ENCODE measurements at regions not wholly inside any gene's neighbourhood (a gene's known extent, or its start where the extent isn't known, plus 50 kb on each side); places are given as distances from the start of the nearest gene placed in this dataset.

DNA sequence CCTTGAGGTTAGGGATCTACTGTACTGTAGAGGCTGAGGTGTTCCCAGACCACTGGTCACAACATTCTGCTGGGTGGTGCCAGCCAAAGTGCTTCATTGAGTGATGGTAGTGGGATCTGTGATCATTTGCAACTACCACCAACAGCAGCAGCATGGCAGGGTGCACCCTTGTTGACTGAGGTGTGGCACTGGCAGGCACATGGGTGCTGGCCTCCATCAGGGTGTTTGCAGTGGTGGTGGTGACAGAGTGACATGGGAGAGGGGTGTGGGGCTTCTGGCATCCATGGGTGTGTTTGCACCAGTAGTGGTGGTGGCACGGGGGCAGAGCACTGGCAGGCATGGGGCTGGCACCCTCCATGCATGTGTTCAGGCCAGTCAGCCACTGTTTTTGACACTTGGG, 183.7 kb upstream of the LYPLAL1 start:
- intact Hi-C loops (cut with DNase I) = no loop called here
- no peak for DNase-seq (ENCODE audit: low spot score)

DNA sequence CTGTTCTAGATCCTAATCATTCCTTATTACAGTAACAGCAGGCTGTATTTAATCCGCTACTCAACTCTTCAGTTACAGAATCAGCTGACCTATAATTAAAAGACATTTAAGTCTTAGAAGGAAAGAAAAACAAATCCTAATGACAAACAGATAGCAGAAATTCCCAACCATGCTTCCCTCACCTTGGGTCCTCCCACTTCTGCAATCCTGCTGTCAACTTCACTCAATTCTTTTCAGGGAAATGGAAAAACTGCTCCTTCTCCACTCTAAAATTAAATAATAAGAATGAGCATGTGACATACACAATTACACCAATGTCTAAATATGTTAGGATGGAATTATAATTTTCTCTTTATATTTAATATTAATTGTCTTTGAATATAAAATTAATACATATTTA, 182.6 kb upstream of the LYPLAL1 start:
- intact Hi-C loops (cut with DNase I) = no loop called here

DNA sequence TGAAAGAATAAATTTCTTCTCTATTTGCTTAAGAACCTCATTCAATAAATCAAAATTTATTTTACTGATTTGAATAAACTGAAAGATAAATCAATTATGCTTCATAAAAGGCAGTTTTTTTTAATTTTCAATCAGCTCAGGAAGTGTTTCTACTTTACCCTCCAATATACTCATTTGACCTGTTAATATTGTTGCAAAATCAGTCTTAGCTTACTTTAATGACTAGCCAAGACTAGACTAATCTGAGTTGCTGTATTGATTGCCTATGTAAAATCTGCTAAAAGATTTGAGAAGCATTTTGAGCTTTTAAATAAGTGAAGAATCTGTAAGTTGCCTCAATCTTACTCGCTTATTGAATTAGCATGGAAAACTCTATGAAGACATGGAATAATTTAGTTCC, 179.1 kb upstream of the LYPLAL1 start:
- intact Hi-C loops (cut with DNase I) = no loop called here
- DNase-seq (ENCODE audit: low spot score) = no peak

More for the DNA sequence above, 182.6 kb upstream of the LYPLAL1 start:
- DNase-seq (ENCODE audit: low spot score) = no peak

DNA sequence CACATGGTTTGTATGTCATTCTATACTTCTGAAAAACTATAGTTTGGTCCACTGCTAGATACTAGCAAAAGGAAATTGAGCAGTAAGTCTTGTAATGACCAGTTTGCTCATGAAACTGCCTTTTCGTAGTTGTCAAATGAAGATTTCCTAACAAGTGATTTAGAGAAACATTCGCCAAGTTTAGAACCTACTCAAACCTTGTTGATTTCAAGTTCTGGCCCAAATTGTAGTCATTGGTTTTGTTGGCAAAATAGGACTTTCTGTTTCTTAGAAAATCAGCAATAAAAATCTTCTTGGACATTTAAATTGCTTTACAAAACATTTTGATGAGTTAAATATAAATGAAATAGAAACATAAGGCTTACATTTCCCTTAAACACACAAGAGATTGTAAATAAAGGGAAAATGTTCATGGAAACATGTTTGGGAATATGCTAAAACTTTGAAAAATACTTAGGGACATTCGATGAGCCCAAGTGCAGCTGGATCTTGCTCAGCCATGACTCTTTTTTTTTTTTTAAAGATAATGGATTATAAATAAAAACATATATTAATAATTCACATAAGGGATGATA, 178.5 kb upstream of the LYPLAL1 start:
- no peak for DNase-seq (ENCODE audit: low spot score)
- intact Hi-C loops (cut with DNase I) = no loop called here

DNA sequence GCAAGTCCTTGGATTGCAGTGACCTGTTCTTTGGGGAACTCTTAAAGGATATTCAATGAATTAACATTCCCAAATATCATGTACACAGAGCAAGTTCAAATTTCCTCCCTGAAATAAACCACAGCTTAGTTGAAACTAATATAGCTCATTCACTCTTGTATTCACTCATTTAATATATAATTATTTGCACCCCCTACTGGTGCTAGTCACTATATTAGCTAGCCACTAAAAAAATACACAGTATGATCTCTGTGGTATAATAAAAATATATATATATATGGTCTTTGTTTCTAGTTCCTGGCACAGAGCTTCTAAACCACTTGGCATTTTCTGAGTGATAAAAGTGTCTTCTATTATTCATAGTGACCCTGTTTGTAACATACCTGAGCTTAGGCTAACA, 177.3 kb upstream of the LYPLAL1 start:
- intact Hi-C loops (cut with DNase I) = no loop called here
- no peak for DNase-seq (ENCODE audit: low spot score)

DNA sequence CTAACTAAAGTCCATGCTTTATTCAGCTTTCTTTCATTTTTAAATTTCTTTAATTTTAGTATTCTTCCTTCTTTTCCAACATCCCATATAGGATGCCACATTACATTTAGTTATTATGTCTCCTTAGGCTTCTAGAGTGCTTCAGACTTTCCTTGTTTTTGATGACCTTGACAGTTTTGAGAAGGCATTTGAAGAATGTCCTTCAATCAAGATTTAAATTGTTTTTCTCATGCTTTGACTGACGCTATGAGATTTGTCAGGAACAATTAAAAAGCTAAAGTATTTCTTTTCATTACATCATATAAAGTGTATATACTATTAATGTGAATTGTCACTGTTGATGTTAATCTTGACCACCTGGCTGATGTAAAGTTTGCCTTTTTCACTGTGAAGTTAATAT, 173.7 kb upstream of the LYPLAL1 start:
- intact Hi-C loops (cut with DNase I) = no loop called here
- no peak for DNase-seq (ENCODE audit: low spot score)

DNA sequence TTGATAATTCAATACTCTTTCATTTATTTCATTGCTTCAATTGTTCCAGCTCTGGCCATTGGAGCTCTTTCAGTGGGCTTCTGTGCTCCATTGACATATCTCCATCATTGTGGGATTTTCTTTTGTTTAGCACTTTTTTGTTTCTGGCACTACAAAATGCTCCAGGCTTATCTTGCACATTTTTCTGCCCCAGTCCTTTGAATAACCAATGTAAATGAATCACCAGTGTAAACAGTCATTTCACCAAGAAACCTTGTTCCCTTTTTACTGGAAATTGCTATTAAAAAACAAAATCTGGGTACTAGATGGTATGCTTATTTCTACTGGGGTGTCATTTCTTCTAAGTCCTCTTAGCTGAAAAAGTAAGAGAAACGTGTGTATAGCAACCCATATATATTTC, 173.0 kb upstream of the LYPLAL1 start:
- no peak for DNase-seq (ENCODE audit: low spot score)
- intact Hi-C loops (cut with DNase I) = no loop called here

DNA sequence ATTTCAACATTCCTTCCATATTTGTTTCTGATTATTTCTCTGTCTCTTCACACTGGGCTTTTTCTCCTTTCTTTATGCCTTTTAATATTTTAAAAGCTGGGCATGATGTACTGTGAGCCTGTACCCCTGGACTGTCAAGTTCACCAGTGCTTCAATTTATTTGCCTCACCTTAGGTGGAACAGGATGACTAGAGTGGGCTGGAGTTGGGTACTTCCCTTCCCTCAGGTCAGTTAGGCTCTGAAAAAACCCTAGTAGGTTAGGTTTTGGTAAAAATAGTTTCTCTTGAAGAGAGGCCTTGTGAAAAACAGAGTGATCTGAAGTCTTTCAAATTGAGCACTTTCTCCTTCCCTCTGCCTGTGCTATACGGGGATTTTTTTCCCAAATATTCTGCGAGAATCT, 163.0 kb upstream of the LYPLAL1 start:
- intact Hi-C loops (cut with DNase I) = no loop called here
- no peak for DNase-seq (ENCODE audit: low spot score)

DNA sequence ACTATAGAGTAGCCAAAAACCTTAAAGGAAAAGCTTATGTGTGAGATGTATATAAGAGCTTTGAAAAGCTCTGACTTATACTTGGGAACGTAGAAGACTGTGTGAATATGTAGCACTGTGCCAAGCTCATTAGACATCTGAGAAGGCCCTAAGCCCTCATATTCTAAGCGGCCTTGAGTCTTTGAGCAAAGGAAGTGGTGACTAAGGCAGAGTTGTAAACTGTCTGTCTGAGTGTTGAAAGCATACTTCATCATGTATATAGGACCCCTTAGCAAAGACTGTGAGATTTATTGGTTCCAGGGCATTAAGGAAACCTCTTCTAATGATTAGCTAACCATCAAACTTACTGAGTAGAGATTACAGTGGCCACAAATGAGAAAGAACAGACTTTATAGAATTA, 153.3 kb upstream of the LYPLAL1 start:
- no peak for DNase-seq (ENCODE audit: low spot score)
- intact Hi-C loops (cut with DNase I) = no loop called here

DNA sequence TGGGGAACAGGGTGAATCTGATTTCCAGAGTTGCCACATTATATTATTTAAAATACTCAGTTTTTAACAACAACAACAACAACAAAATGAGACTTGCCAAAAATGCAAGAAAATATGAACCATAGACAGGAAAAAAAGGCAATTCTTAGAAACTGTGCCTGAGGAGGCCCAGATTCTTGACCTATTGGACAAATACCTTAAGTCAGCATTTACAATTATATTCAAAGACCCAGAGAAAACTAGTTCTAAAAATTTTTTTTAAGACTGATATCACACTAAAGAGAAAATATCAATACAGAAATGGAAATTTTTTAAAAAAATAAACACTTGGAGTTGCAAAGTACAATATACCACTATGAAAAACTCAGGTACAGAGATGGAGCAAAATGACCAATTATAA, 152.8 kb upstream of the LYPLAL1 start:
- DNase-seq (ENCODE audit: low spot score) = no peak
- intact Hi-C loops (cut with DNase I) = no loop called here

DNA sequence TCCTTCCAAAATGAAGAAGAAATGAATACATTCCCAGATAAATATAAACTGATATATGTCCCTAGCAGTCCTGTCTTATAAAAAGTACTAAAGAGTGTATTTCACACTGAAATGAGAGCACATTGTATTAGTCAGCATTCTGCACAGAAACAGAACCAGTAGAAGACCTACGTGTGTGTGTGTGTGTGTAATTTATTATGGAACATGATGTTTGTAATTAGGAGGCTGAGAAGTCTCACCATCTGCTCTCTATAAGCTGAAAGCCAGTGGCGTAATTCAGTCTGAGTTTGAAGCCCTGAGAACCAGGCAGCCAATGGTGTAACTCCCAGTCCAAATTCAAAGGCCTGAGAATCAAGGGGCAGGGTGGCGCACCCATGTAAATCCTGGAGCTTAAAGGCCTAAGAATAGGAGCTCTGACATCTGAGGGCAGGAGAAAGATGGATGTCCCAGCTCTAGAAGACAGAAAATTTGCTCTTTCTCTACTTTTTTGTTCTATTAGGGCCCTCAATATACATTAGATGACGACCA, 146.5 kb upstream of the LYPLAL1 start:
- intact Hi-C loops (cut with DNase I) = no loop called here

DNA sequence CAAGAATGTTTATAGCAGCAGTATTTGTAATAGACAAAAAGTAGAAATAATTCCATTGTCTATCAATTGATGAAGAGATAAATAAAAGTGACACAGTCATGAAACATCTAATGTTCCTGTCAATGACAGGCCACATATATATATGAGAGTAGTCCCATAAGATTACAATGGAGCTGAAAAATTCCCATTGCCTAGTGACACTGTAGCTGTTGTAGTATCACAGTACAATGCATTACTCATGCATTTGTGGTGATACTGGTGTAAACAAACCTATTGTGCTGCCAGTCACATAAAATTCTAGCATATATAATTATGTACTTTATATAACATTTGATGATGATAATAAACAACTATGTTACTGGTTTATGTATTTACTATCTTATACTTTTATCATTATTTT, 141.9 kb upstream of the LYPLAL1 start:
- intact Hi-C loops (cut with DNase I) = no loop called here

More for the DNA sequence above, 146.5 kb upstream of the LYPLAL1 start:
- no peak for DNase-seq (ENCODE audit: low spot score)

DNA sequence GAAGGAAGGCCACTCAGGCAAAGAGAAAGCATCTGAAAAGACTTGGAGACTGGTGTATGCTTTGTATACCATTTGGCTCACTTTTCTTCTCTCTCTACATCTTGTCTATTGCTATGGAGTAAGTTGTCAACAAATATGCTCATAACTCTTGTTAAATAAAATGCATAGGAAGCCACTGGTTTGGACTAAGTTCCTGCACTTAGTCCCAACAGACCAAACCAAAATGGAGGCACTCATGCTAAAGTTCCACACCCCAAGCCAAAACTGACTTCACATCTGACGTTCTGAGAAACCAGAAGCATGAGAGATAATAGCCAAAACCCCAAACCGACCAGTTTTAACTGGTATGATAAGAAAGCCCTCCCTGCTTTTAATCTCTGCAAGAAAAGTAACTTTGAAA, 135.3 kb upstream of the LYPLAL1 start:
- DNase-seq (ENCODE audit: low spot score) = no peak
- intact Hi-C loops (cut with DNase I) = no loop called here

More for the DNA sequence above, 141.9 kb upstream of the LYPLAL1 start:
- DNase-seq (ENCODE audit: low spot score) = no peak

DNA sequence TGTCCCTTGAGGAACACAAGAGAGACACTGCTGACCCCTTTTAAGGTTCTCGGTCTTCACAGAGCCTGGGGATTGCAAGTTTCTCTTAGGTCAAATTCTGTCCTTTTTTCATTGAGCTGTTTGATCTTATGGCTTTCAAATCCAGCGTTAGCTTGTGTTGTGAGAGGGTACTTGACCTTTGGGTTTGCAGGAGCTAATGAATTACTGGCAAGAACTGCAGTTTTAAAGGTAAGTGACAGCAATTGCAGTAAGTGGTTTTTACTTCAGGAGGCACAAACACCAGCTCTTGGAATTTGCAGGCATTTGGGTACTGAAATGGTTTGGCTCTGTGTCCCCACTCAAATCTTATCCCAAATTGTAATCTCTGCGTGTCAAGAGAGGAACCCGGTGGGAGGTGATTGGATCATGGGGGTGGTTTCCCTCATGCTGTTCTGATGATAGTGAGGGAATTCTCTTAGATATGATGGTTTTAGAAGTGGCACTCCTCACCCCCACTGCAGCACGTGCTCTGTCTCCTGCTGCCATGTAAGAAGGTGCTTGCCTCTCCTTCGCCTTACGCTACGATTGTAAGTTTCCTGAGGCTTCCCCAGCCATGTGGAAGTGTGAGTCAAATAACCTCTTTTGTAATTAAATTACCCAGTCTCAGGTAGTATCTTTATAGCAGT, 134.5 kb upstream of the LYPLAL1 start:
- intact Hi-C loops (cut with DNase I) = no loop called here
- no peak for DNase-seq (ENCODE audit: low spot score)

DNA sequence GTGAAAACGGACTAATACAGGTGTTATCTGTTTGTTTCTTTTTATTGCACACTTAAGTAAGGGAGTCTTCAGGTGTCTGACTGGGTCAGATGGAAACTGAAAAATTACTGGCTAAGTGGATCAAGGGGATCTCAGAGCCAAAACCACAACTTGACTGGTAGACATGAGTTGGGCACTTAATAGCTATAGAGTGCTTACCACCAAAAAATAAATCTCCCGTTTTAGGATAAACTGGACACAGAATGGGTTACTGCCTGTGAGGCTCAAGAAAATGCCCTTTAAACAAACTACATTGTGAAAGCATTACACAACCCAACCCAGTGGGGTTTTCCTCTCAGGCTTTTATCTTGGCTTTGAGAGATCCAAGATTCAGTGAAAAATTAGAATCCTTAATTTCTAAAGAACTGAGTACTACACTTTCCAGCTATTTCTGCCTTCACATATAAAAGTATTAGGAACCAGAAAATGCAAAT, 134.0 kb upstream of the LYPLAL1 start:
- intact Hi-C loops (cut with DNase I) = no loop called here
- no peak for DNase-seq (ENCODE audit: low spot score)

DNA sequence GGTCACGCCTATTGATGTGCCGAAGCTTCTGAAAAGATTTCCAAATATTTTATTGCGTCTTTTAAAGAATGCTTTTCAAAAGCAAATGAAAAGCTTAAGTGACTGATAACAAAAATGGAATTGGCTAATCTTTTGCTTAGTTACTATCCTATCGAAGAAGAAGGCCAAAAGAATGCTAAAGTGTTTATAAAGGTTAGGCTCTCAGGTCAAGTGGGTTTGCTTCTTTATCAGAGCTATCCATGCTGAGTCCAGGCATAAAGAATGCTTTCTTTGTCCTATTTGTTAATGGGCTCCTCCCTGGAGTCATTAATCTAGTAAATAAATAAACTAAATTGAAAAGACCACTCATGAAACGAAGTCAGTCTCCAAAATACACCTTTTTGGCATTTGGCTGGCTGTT, 133.4 kb upstream of the LYPLAL1 start:
- DNase-seq (ENCODE audit: low spot score) = no peak
- intact Hi-C loops (cut with DNase I) = no loop called here

DNA sequence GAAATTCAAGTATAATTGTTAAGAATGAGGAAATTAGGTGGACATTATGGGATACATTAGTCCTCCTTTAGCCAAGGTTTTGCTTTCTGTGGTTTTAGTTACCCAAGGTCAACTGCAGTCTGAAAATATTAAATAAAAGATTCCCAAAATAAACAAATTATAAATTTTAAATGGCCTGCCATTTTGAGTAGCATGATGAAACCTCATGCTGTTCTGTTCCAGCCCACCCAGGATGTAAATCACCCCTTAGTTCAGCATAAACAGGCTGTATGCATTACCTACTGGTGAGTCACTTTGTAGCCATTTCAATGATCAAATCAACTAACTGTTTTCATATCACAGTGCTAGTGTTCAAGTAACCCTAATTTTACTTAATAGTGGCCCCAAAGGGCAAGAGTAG, 132.5 kb upstream of the LYPLAL1 start:
- intact Hi-C loops (cut with DNase I) = no loop called here
- DNase-seq (ENCODE audit: low spot score) = no peak

DNA sequence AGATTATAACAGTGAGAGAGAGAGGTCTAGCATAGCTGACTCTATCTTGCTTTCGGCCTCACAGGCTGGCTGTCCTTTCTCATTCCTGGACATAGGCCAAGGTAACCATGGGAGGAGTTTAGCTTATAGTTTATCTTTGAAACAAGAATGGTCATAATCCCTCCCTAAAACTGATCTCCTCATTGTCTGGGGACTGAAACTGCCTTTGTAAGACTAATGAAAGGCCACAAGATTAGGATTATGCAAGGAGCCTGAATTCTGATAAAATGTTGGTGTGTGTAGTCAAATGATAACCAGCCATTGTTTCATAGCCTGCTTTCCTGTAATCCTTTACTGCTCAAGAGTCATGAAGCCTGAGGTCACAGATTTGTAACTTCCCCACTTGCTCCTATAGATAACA, 131.9 kb upstream of the LYPLAL1 start:
- DNase-seq (ENCODE audit: low spot score) = no peak
- intact Hi-C loops (cut with DNase I) = no loop called here

DNA sequence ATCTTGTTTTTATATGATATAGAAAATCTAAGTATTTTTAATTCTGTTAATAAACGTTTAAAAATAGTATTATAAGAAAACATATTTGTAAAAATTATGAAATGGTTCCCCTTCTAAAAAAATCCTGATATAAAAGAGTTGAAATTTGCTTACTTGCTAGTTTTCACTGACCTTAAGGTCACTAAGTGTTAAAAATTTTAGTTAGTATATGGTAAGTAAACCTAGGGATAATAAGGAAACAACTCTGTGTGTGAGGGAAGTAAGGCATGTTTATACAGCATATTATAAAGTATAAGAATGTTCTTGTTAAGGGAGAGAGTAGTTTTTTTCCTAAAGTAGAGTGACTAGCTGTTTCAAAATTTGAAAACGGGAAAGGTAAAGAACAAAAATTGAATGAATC, 130.9 kb upstream of the LYPLAL1 start:
- DNase-seq (ENCODE audit: low spot score) = no peak
- intact Hi-C loops (cut with DNase I) = no loop called here

DNA sequence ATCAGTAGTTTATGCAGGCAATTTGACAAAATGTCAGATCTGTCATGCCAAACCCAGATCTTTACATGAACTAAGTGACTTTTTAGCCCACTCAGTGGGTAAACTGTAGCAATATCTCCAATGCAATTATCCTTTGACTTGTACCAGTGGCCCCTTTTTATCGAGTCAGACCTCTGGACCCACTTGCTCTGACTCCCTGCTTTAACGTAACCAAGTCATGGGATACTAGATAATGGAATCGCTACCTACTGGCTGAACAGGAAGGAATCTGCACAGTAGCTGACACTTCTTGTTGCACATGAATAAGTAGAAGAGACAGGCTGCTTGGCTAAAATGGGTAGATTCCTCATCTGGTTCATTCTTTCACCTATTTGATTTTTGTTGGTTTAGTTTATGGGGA, 128.4 kb upstream of the LYPLAL1 start:
- intact Hi-C loops (cut with DNase I) = no loop called here
- no peak for DNase-seq (ENCODE audit: low spot score)

DNA sequence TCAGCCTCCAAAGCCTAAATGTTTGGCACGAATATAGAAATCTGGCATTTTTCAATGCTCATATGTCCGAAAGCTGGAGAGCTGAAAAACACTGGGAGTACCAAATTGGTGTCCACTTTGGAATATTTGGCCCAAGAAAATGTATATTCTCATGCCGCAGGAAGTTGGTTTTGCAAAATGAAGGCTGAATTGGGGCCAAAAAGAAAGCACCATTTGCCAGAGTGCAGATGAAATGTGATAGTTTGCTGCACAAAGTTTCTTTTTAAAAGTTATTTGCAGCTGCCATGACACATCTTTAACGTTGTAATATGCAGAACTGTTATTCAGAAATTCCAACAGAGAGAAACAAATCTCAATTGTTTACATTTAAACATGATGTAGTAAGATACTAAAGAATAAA, 124.2 kb upstream of the LYPLAL1 start:
- DNase-seq (ENCODE audit: low spot score) = no peak
- intact Hi-C loops (cut with DNase I) = no loop called here
